Esophagus squamous epithelium (tissue), 5 donors: ENCODE measurements at regions not wholly inside any gene's neighbourhood (a gene's known extent, or its start where the extent isn't known, plus 50 kb on each side); places are given as distances from the start of the nearest gene placed in this dataset.
A peak's percentile ranks its signal among the peaks of the same experiment; 100 is the strongest.

Source experiments
- DNase-seq: peaks from one replicate; lab custom pipeline; 2025; lab: John Stamatoyannopoulos, UW
- H3K27ac ChIP-seq, 4 donors: fragments of 200-600 bp; sonication (generic); one replicate each; pipeline ENCODE4 v1.5.1; 2016 to 2019; ENCODE audit warnings: mild to moderate bottlenecking in 1 of 4
- H3K27me3 ChIP-seq, 4 donors: fragments of 200-600 bp; sonication (generic); 1 replicate in 3 of 4; 2 replicates in 1 of 4; pipeline versions ENCODE4 v1.5.1 to v1.6.0; 2017 to 2021; ENCODE audit warnings: antibody characterized with exemption in 1 of 4
- H3K36me3 ChIP-seq, 3 donors: fragments of 200-600 bp; sonication (generic); one replicate each; pipeline ENCODE4 v1.5.1; 2016 to 2019
- H3K4me1 ChIP-seq, 3 donors: fragments of 200-600 bp; sonication (generic); one replicate each; pipeline ENCODE4 v1.5.1; 2017 to 2019
- H3K4me3 ChIP-seq, 4 donors: fragments of 200-600 bp; sonication (generic); 1 replicate in 3 of 4; 2 replicates in 1 of 4; pipeline ENCODE4 v1.5.1; 2016 to 2019; ENCODE audit warnings: mild to moderate bottlenecking in 2 of 4, moderate library complexity in 1 of 4
- H3K9me3 ChIP-seq, 3 donors: fragments of 200-600 bp; sonication (generic); one replicate each; pipeline ENCODE4 v1.5.1; 2016 to 2019
- POLR2A ChIP-seq, 4 donors: fragments of 450-650 bp; IDR thresholded peaks; one replicate each; pipeline ENCODE4 v1.6.1; 2017; ENCODE audit warnings: antibody characterized with exemption in 4 of 4, mild to moderate bottlenecking in 4 of 4, moderate library complexity in 3 of 4
- WGBS, 2 donors: methylation state at CpG; one replicate each; pipeline ENCODE4 v1.1.5; 2018; 5-methylcytosine and 5-hydroxymethylcytosine counted together
- intact Hi-C: fragments of 100-400 bp; cut with DNase I; formaldehyde crosslinking; loops from one replicate; pipeline ENCODE4 v1.15.0; 2022
- TF ChIP-seq, protein P1 (sequence below), 6 experiments: fragments of 450-650 bp in 4 of 6; fragments of 200-600 bp in 2 of 6; sonication (generic) in 2 of 6; IDR thresholded peaks; one replicate each; pipeline ENCODE4 v1.5.1; 2016 to 2019; ENCODE audit warnings: antibody characterized with exemption in 6 of 6, mild to moderate bottlenecking in 4 of 6, moderate library complexity in 4 of 6
- donor health status: DM: yes; HTN: yes; CAD: no.

DNA sequence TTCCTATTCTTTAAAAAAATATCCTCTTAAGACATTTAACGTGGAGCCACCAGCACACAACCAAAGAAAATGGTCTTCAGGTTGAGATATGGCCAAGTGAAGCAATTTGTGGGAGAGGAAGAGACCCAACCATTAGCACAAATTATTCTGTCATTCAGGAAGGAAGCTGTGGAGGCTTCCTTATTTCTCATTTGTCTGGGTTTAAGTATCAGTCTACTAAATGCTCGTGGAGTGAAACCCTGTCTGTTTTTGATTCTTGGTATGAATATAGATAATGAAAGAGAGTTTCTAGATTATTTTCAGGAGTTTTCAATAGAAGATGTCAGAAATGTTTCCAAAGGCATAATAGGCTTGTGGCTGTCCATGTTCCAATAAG, 125.1 kb downstream of the GPR65 start:
- Histone ChIP-seq H3K27me3 (no peaks in the 10 kb centered on the region), H3K9me3 (no peaks in the 10 kb centered on the region), H3K4me1 (peaks cover 0 to 6% (median 0%) of the 10 kb centered on the region in 3 donors), H3K36me3 (no peaks in the 10 kb centered on the region), H3K27ac (peak overlapping the region in 2 of 4 donors; percentile 9 to 50), H3K4me3 (no peak overlapping the region)
- WGBS, 2 donors, result 35 to 45% methylated on average over 2 of the region's 2 CpGs
- DNase-seq, result no peak
- intact Hi-C loops, result no loop called here
- TF ChIP-seq, protein P1, sequence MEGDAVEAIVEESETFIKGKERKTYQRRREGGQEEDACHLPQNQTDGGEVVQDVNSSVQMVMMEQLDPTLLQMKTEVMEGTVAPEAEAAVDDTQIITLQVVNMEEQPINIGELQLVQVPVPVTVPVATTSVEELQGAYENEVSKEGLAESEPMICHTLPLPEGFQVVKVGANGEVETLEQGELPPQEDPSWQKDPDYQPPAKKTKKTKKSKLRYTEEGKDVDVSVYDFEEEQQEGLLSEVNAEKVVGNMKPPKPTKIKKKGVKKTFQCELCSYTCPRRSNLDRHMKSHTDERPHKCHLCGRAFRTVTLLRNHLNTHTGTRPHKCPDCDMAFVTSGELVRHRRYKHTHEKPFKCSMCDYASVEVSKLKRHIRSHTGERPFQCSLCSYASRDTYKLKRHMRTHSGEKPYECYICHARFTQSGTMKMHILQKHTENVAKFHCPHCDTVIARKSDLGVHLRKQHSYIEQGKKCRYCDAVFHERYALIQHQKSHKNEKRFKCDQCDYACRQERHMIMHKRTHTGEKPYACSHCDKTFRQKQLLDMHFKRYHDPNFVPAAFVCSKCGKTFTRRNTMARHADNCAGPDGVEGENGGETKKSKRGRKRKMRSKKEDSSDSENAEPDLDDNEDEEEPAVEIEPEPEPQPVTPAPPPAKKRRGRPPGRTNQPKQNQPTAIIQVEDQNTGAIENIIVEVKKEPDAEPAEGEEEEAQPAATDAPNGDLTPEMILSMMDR (IDR thresholded peaks at IDR 0.05), result no peak
- TF ChIP-seq POLR2A (IDR thresholded peaks at IDR 0.05), result no peak
